Activated CD4-positive, alpha-beta T cell treated with anti-CD3 and anti-CD28 coated beads, Interleukin-10, Interleukin-2, amounts not matched to agents 100 ng/mL and 50 ng/mL, durations not matched to agents 16 hours and 8 hours (primary cell): ENCODE measurements at regions not wholly inside any gene's neighbourhood (a gene's known extent, or its start where the extent isn't known, plus 50 kb on each side); places are given as distances from the start of the nearest gene placed in this dataset.
"Not testable (repeated sequence)": the region's sequence is repeated elsewhere in the genome, so short reads cannot be mapped to it uniquely, and the experiment has no call there.

Experiments
- DNase-seq: peaks from one replicate; pipeline ENCODE4 v3.0.0-alpha.2; 2020

GRCh38 chr10:123380491-123381085 lies 226.4 kb downstream of the BUB3 start:
- no peak for DNase-seq

GRCh38 chr10:123381224-123381623 lies 227.0 kb downstream of the BUB3 start:
- DNase-seq, result no peak

- no peak for DNase-seq
Observed at GRCh38 chr10:123382491-123382890, 228.3 kb downstream of the BUB3 start.

- DNase-seq, result no peak
Observed at GRCh38 chr10:123385508-123386080, 231.4 kb downstream of the BUB3 start.

GRCh38 chr10:123389520-123389919 lies 235.3 kb downstream of the BUB3 start:
- no peak for DNase-seq

- no peak for DNase-seq
Observed at GRCh38 chr10:123390332-123390731, 236.1 kb downstream of the BUB3 start.

- DNase-seq, result no peak
Observed at GRCh38 chr10:123390874-123391273, 236.7 kb downstream of the BUB3 start.

- no peak for DNase-seq
Observed at GRCh38 chr10:123391275-123392028, 237.2 kb downstream of the BUB3 start.

- no peak for DNase-seq
Observed at GRCh38 chr10:123392182-123392963, 238.2 kb downstream of the BUB3 start.

GRCh38 chr10:123393170-123393569 lies 239.0 kb downstream of the BUB3 start:
- no peak for DNase-seq

- DNase-seq, result no peak
Observed at GRCh38 chr10:123394382-123394781, 240.2 kb downstream of the BUB3 start.

GRCh38 chr10:123395234-123395633 lies 241.0 kb downstream of the BUB3 start:
- not testable (repeated sequence) for DNase-seq

- DNase-seq, result no peak
Observed at GRCh38 chr10:123395906-123396305, 241.7 kb downstream of the BUB3 start.

- peak; percentile 6 for DNase-seq
Observed at GRCh38 chr10:123398180-123398591, 244.0 kb downstream of the BUB3 start.

GRCh38 chr10:123398756-123399155 lies 244.6 kb downstream of the BUB3 start:
- no peak for DNase-seq

GRCh38 chr10:123399276-123399839 lies 245.2 kb downstream of the BUB3 start:
- no peak for DNase-seq

- DNase-seq, result no peak
Observed at GRCh38 chr10:123402021-123402420, 247.8 kb downstream of the BUB3 start.

GRCh38 chr10:123402656-123403055 lies 248.5 kb downstream of the BUB3 start:
- no peak for DNase-seq

GRCh38 chr10:123404357-123404756 lies 250.2 kb downstream of the BUB3 start:
- no peak for DNase-seq

- no peak for DNase-seq
Observed at GRCh38 chr10:123408660-123409059, 254.5 kb downstream of the BUB3 start.

- DNase-seq, result no peak
Observed at GRCh38 chr10:123409426-123409825, 255.2 kb downstream of the BUB3 start.

GRCh38 chr10:123409884-123410283 lies 255.7 kb downstream of the BUB3 start:
- no peak for DNase-seq

- DNase-seq, result no peak
Observed at GRCh38 chr10:123413353-123413752, 252.8 kb upstream of the GPR26 start.
